HEK293 (cell line): ENCODE measurements at regions not wholly inside any gene's neighbourhood (a gene's known extent, or its start where the extent isn't known, plus 50 kb on each side); places are given as distances from the start of the nearest gene placed in this dataset.
"Not testable (repeated sequence)": the region's sequence is repeated elsewhere in the genome, so short reads cannot be mapped to it uniquely, and the experiment has no call there.

Source experiments
- KLF7 ChIP-seq: fragments of 450-650 bp; formaldehyde crosslinking; IDR thresholded peaks from 2 replicates; pipeline ENCODE4 v1.5.1; 2016; ENCODE audit warnings: missing biosample characterization, missing genetic modification characterization, borderline replicate concordance
- YY2 ChIP-seq: fragments of 450-650 bp; formaldehyde crosslinking; IDR thresholded peaks from 2 replicates; pipeline ENCODE4 v1.5.1; 2016; ENCODE audit warnings: missing biosample characterization, missing genetic modification characterization
- ZFP3 ChIP-seq: fragments of 450-650 bp; formaldehyde crosslinking; IDR thresholded peaks from 2 replicates; pipeline ENCODE4 v1.5.1; 2016; ENCODE audit warnings: low read depth, missing biosample characterization, missing genetic modification characterization
- ZNF155 ChIP-seq: fragments of 450-650 bp; formaldehyde crosslinking; IDR thresholded peaks from 2 replicates; pipeline ENCODE4 v1.5.1; 2016; ENCODE audit warnings: missing biosample characterization, missing genetic modification characterization
- ZNF280D ChIP-seq: fragments of 450-650 bp; formaldehyde crosslinking; IDR thresholded peaks from 2 replicates; pipeline ENCODE4 v1.5.1; 2016; ENCODE audit warnings: missing biosample characterization, missing genetic modification characterization
- ZNF350 ChIP-seq: fragments of 450-650 bp; formaldehyde crosslinking; IDR thresholded peaks from 2 replicates; pipeline ENCODE4 v1.5.0; 2017; ENCODE audit warnings: missing biosample characterization, mild to moderate bottlenecking, missing genetic modification characterization
- ZNF549 ChIP-seq: fragments of 450-650 bp; IDR thresholded peaks from 2 replicates; pipeline ENCODE4 v1.5.1; 2018; ENCODE audit warnings: missing biosample characterization, missing genetic modification characterization, mild to moderate bottlenecking, inconsistent platforms, moderate library complexity
- ZNF561 ChIP-seq: fragments of 450-650 bp; IDR thresholded peaks from 2 replicates; pipeline ENCODE4 v1.5.1; 2018; ENCODE audit warnings: missing biosample characterization, missing genetic modification characterization, borderline replicate concordance
- ZNF776 ChIP-seq: fragments of 450-650 bp; formaldehyde crosslinking; IDR thresholded peaks from 2 replicates; pipeline ENCODE4 v1.5.0; 2017; ENCODE audit warnings: missing biosample characterization, missing genetic modification characterization, borderline replicate concordance
- TF ChIP-seq, protein P1 (sequence below): fragments of 450-650 bp; formaldehyde crosslinking; IDR thresholded peaks from 2 replicates; pipeline ENCODE4 v1.5.1; 2016; ENCODE audit warnings: missing biosample characterization, missing genetic modification characterization

DNA sequence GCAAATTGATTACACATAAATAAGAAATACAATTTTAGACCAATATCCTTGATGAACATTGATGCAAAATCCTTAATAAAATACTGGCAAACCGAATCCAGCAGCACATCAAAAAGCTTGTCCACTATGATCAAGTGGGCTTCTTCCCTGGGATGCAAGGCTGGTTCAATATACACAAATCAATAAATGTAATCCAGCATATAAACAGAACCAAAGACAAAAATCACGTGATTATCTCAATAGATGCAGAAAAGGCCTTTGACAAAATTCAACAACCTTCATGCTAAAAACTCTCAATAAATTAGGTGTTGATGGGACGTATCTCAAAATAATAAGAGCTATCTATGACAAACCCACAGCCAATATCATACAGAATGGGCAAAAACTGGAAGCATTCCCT is 624.2 kb upstream of the KCND2 start:
- TF ChIP-seq ZFP3 (tag by site-specific recombination); ZNF776; ZNF549 (tag by site-specific recombination); KLF7 (tag by site-specific recombination); ZNF155 (tag by site-specific recombination); ZNF561 (tag by site-specific recombination); ZNF280D (tag by site-specific recombination); ZNF350; YY2 (tag by site-specific recombination): not testable (repeated sequence)
- TF ChIP-seq, protein P1, sequence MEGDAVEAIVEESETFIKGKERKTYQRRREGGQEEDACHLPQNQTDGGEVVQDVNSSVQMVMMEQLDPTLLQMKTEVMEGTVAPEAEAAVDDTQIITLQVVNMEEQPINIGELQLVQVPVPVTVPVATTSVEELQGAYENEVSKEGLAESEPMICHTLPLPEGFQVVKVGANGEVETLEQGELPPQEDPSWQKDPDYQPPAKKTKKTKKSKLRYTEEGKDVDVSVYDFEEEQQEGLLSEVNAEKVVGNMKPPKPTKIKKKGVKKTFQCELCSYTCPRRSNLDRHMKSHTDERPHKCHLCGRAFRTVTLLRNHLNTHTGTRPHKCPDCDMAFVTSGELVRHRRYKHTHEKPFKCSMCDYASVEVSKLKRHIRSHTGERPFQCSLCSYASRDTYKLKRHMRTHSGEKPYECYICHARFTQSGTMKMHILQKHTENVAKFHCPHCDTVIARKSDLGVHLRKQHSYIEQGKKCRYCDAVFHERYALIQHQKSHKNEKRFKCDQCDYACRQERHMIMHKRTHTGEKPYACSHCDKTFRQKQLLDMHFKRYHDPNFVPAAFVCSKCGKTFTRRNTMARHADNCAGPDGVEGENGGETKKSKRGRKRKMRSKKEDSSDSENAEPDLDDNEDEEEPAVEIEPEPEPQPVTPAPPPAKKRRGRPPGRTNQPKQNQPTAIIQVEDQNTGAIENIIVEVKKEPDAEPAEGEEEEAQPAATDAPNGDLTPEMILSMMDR = not testable (repeated sequence)
